CD4-positive, alpha-beta T cell treated with Interferon alpha-2 for 1 hour (primary cell): ENCODE measurements at regions not wholly inside any gene's neighbourhood (a gene's known extent, or its start where the extent isn't known, plus 50 kb on each side); places are given as distances from the start of the nearest gene placed in this dataset.
A peak's percentile ranks its signal among the peaks of the same experiment; 100 is the strongest.

ENCODE experiments used
- DNase-seq, 2 donors: peaks; one replicate each; pipeline ENCODE4 v3.0.0-alpha.2; 2020 to 2022

- no peak for DNase-seq
Observed at GRCh38 chr11:128214263-128214662, 373.1 kb downstream of the ETS1 start.

DNA sequence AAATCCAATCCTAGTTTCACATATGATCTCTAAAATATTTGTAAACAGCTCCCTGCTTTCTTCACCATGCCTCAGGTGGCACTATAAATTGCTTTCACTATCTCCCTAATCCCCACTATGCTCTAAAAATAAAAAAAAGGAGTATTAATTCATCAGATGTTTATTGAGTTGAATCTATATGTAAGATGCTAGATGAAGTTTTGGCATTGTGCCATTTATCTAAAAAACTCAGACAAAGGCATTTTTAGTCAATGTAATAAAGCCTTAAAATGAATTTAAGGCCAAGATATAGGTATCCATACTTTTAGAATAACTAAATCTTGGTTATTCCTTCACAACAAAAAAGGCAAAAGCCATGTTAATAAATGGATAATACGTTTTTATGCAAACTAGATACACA is 373.9 kb downstream of the ETS1 start:
- DNase-seq = no peak

- DNase-seq = no peak
Observed at GRCh38 chr11:128212324-128212723, 375.0 kb downstream of the ETS1 start.

DNA sequence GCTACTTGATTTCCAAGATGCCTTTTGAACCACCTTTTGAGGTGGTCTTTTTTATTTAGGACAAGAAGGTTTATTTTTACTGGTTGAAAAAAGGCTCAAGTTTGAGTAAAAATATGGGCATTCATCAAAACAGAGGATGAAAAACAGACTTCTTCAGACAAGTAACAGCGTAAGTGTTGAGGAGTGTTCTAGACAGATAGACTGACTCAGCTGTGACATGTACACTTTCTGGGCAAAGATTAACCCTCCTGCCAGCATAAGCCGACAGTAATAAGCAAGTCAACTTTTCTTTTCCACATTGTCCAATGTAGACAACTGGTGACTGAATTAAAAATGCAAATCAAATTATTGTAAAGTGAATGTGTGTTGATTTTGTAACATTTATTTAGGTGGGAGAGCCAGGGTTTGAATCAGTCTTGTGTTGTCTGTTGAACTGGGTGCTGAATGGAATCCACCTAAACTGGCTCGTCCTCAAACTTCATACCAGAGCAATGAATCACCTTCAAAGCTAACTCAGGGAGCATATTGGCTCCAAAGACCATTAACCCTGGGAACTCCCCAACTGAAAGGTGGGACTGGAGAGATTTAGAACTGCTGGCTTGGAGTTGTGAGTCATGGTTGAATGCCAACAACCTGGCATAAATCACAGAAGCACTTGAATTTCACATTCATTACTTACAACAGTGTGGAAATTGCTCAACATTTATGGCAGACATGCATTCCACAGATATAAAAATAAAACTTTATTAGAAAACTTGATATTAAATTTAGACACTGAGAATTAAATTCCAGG is 377.0 kb downstream of the ETS1 start:
- no peak for DNase-seq

- no peak for DNase-seq
Observed at GRCh38 chr11:128209138-128209435, 378.3 kb downstream of the ETS1 start.

GRCh38 chr11:128208329-128209137 is 378.8 kb downstream of the ETS1 start:
- DNase-seq = no peak

DNA sequence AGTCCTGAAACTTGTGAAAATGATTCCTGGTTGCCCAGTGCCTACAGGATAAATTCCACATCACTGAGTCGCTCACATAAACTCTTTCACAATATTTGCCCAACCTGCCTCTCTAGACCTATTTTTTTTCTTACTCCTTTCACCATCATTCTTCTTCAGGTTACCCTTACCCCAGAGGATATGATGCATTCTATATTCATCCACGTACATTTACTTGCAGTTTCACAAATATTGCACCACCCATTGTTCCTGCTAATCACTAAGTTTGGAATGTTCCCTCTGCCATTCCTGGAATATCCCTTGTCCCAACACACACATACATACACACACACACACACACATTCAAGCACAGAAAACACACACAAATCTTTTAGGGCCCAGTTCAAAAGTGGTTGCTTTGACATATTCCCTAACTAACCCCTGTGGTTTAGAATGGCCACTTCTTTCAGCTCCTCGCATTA is 379.5 kb downstream of the ETS1 start:
- DNase-seq = no peak

DNA sequence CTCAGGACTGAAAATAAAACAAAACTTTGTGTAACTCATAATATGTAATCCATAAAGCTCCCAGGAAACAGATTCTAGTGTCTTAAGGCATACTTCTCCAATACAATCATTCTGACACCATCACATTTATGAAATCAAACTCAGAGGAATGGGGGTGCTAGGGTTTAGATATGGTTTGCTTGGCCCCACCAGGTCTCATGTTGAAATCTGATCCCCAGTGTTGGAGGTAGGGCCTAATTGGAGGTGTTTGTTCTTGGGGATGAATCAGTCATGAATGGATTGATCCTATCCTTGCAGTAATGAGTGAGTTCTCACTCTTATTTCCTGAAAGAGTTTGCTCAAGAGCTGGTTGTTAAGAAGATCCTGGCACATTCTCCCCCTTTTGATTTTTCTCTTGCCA is 380.9 kb downstream of the ETS1 start:
- no peak for DNase-seq

DNA sequence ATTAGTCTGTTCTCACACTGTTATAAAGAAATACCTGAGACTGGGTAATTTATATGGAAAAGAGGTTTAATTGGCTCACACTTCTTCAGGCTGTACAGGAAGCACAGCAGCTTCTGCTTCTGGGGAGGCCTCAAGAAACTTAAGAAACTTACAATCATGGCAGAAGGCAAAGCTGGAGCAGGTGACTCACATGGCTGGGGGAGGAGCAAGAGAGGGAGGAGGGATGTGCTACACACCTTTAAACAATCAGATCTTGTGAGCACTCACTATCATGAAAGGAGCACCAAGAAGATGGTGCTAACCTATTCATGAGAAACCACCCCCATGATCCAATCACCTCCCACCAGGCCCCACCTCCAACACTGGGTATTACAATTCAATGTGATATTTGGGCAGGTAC is 381.6 kb downstream of the ETS1 start:
- DNase-seq = no peak

DNA sequence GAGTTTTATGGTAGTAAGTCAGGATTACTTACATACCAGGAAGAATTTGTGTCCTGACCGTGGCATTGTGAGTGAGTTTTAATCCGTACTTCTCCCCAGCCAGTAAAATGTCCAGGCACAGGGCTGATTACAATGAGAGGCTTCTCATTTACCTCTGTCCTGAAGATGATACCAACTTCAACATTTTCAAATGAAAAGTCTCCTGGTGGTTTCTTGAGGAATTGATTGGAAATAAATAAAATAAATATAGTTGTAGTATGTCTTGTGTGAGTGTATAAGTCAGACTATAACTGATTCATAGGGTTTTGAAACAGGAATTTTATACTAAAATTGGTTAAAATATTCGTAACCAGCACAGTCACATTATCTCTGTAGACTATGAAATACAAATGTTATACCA is 382.5 kb downstream of the ETS1 start:
- DNase-seq = no peak

- DNase-seq = no peak
Observed at GRCh38 chr11:128201801-128202200, 385.6 kb downstream of the ETS1 start.

- DNase-seq = no peak
Observed at GRCh38 chr11:128201009-128201408, 386.3 kb downstream of the ETS1 start.

DNA sequence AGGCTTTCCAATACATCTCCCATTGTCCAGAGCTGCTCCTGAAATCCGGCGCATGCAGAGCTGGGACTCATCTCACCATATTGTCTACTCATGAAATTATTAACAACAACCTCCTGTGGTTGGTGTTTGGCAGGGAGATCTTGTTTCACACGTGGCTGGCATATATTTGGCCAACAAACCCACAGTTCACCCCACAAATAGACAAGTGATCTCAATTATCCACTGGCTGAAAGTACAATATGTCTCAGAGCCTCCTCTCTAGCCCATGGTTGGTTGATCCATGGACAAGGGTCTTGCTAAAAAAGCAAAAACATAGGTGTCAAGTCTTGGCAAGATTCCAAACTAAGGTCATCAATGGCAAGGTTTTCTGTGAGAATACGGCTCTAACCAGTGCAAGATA is 386.9 kb downstream of the ETS1 start:
- DNase-seq = no peak

DNA sequence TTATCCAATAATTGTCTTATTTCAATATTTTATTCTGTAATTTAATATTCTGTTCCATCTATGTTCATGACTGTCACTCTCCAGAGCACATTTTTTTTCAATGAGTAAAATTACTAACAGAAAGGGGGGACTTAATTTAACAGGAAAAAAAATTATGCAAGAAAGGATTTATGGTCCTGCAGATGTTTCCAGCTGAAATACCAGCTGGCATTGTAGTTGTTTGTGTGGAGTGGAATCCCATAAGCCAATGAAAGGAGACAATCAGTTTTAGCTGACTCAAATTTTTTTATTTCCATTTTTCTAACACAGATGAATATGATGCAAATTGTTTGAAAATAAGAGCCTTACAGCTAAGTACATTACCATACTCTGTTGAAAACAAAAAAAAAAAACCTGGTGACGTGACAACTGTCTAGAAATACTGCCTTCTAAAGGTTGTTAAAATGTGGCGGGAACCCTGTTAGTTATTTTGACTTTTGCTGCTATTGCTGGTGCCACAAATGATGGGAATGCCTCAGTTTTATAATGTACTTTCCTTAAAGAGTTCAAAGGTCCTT is 389.1 kb downstream of the ETS1 start:
- no peak for DNase-seq

DNA sequence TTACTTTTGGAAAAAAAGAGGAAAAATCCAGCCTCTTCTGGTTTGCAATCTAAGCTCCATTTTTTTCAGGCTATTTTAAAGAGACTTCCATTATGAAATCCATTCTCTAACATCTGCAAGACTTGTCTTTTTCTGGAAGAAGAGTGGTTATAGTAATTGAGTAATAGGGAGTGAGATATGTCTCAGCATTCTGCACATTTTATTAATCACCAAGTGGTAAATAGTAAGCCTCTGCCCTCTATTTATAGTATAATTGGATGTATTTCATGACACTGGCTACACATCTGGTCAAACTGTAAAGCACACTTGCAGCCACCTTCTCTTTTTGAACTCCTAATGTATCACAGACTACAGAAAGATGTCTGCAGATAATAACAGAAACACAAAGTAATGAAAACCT is 391.1 kb downstream of the ETS1 start:
- no peak for DNase-seq

GRCh38 chr11:128195756-128196155 is 391.6 kb downstream of the ETS1 start:
- no peak for DNase-seq

GRCh38 chr11:128195057-128195751 is 392.2 kb downstream of the ETS1 start:
- peak; percentile 71 to 75 for DNase-seq

GRCh38 chr11:128194216-128194615 is 393.1 kb downstream of the ETS1 start:
- no peak for DNase-seq

DNA sequence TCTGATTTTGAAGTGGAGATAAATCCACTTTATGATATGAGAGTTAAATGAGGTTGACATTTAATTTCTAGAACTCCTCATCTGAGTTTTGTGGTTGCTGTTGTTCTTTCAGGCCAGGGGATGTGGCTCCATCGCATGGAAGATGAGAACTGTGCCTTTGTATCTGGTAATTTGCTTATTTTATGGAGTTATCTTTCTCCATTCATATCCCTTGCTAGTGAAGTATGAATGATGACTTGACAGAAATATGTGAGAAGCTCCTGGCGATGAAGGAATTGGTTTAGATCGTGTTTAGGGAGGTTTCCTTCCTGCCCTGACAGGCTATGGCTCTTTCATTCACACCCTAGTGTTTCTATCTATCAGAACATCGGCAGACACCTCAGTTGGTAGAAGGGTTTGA is 393.7 kb downstream of the ETS1 start:
- DNase-seq = peak in 1 of 2 donors; percentile 5

GRCh38 chr11:128190312-128190711 is 397.0 kb downstream of the ETS1 start:
- DNase-seq = peak; percentile 41 to 61

DNA sequence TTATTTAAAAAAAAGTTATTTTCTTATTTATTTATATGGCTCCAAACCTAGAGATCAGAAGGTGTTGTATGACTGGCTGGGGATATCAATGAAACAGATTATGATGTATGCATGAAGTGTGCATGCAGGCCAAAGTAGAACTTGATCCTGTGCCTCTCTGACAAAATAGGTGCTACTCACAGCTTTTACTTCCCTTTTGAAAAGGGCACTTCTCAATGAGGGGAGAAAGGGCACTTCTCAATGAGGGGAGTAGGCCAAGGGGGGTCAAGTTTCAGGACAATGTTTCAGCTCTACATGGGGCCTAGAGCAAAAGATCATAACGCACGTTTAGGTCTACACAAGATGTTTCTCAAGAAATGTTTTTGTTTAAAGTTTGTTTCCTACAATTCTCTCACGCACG is 397.5 kb downstream of the ETS1 start:
- DNase-seq = no peak

- DNase-seq = no peak
Observed at GRCh38 chr11:128188346-128189004, 398.9 kb downstream of the ETS1 start.

DNA sequence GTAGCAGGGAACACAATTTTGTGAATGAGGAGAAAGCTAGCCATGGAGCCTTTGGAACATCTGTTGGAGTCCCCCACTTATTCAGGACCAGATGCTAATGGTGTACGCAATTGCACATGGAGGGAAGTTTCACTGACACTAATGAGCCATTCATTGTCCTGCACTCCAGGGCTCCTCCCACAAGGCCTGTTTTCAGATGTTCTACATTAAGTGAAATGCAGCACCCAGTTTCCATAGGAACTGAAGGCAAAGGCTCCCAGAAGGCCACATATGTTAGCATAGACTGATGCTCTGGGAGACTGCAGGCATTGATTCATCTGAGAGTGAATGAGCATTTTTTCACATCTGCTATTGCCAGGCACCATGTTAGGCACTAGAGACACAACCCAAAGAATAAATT is 399.5 kb downstream of the ETS1 start:
- DNase-seq = no peak
